Stimulated activated CD8-positive, alpha-beta memory T cell treated with anti-CD3 and anti-CD28 coated beads, Interleukin-15, amount 100 ng/mL, for 4 hours (primary cell): ENCODE measurements at regions not wholly inside any gene's neighbourhood (a gene's known extent, or its start where the extent isn't known, plus 50 kb on each side); places are given as distances from the start of the nearest gene placed in this dataset.

ENCODE experiments used
- DNase-seq, 2 donors: peaks; one replicate each; pipeline ENCODE4 v3.0.0-alpha.2; 2020; ENCODE audit warnings: low read depth in 2 of 2

DNA sequence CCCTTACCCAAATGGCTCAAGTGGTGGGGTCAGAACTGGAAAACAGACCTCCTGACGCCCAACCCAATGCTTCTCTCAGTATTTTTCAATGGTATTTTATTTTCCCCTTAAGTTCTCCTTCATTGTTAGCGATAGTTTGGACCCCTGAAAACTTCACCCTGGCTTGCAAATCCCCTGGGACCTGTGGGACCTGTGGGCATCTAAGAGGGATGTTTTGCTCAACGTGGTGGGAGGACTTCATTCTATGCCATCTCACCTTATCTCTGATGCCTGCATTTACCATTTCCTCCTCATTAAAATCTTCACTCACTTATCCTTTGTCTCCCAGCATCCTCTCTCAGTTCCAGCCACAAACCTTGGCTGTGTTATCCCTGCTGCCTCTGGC is 59.4 kb upstream of the GZMB start:
- DNase-seq, result no peak

DNA sequence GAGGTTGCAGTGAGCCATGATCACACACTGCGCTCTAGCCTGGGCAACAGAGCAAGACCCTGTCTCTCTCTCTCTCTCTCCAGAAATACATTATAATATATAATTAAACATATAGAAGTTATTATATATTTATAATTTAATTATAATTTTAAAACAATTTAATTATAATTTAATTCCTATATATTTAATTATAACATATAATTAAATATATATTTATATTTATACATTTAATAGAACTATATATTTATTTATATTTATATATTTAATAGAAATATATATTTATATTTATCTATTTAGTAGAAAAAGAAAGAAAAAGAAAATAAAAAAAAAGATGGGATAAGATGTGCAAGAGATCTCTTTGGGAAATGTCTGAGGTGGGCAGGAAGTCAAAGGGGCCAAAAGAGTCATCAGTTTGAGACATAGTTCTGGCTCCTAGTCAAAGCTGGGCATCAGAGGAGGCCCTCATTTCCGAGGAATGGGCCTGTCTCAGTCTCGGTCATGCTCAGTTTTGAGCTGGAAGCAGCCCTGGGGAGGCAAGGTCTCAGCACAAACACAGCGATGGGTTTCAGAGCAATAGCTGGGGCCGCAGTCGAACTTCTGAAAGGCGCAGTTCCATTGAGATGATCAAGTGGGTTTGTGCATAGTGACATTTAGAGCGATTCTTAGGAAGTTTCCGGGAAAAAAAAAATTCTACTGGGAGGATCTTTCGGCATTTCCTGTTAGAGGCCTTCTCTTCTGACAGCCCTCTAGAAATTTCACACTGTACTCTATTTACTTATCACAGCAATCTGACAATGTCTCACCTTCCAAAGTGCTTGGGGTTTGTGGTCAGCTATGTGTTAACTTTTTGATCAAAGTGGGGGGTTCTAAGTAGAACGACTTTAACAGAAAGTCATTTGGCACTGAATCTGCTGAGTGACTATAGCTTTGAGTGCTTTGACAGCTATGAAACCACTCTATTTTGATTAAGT is 58.7 kb upstream of the GZMB start:
- peak in 1 of 2 donors; percentile 36 for DNase-seq

DNA sequence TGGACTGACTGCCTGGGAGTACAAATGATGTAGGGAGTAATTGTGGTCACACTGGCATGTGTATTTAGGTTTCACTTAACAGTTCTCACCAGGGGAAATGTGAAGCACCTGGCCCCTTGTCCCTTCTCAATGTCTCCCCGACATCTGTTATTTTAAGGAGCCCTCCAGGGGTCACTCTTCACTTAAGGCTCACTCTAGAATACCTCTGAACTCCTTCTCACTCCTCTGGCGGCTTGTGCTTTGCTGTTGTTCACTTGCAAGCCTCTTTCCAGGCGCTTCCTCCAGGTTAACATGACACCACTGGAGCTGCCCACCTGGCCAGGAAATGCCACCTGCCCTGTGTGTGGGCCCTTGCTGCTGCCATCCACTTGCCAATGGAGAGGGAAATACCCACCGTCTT is 56.5 kb upstream of the GZMB start:
- DNase-seq, result no peak

DNA sequence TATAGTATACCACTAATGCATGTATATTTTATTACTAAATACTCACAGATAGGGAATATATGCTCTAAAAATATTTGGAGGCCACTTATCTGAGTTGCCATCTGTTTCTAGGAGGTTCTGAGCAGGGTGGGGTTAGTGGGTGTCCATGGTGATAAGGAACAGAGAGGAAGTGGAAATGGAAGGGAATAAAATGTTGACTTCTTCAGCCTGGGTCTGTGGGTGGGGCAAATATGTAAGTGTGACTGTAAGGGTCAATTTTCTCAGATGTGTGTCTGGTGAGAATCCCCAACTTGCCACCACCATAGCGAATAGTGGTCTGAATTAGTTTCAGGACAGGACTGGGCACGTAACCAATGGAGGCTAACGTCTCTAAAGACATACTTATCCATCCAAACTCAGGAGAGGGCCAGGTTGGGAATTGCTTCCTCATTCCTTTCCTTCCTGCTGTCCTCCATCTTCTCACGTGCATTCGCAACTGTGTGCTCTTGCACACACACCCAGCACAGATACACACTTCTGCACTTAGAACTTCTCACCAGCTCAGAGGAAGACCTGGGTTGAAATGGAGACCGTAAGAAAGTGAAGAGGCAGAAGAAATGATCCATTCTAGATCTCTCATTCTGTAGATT is 54.2 kb upstream of the GZMB start:
- DNase-seq, result no peak
